Naive thymus-derived CD4-positive, alpha-beta T cell (primary cell): ENCODE measurements at regions not wholly inside any gene's neighbourhood (a gene's known extent, or its start where the extent isn't known, plus 50 kb on each side); places are given as distances from the start of the nearest gene placed in this dataset.

ENCODE experiments used
- ATAC-seq: fragments of 150-1000 bp; cut with Tn5 transposase; 2 replicates; pipeline ENCODE4 v1.10.0; 2021; ENCODE audit warnings: mild to moderate bottlenecking, moderate library complexity
- CTCF ChIA-PET: fragments of 350-600 bp; sonication (Branson Sonifier 250); formaldehyde crosslinking; loops from one replicate; lab custom pipeline; 2021; ENCODE audit warnings: antibody characterized with exemption; lab: Charles Lee
- POLR2A ChIA-PET: fragments of 350-600 bp; sonication (Branson Sonifier 250); formaldehyde crosslinking; loops from one replicate; lab custom pipeline; 2021; ENCODE audit warnings: antibody characterized with exemption, inconsistent platforms; lab: Charles Lee
- DNase-seq, 9 donors: peaks; one replicate each; pipeline versions ENCODE4 v3.0.0 to v3.0.0-alpha.2; 2020 to 2022; ENCODE audit warnings: mixed read lengths in 1 of 9
- H3K27ac ChIP-seq: one replicate; pipeline ENCODE4 v1.7.0; 2013; ENCODE audit warnings: mild to moderate bottlenecking, low read depth, low read length, moderate library complexity
- H3K27me3 ChIP-seq, 2 donors: one replicate each; pipeline ENCODE4 v1.7.0; 2013; ENCODE audit warnings: low read length in 2 of 2, mild to moderate bottlenecking in 2 of 2, moderate library complexity in 2 of 2; ENCODE audit not compliant: control insufficient read depth in 2 of 2, insufficient read depth in 2 of 2
- H3K36me3 ChIP-seq, 3 experiments: 1 replicate in 2 of 3; 2 replicates in 1 of 3; pipeline ENCODE4 v1.7.0; 2013; ENCODE audit warnings: low read length in 3 of 3, mild to moderate bottlenecking in 3 of 3, moderate library complexity in 1 of 3; ENCODE audit not compliant: insufficient read depth in 3 of 3, control insufficient read depth in 2 of 3
- H3K4me1 ChIP-seq, 2 donors: one replicate each; pipeline ENCODE4 v1.7.0; 2013; ENCODE audit warnings: low read length in 2 of 2, mild to moderate bottlenecking in 2 of 2, moderate library complexity in 1 of 2; ENCODE audit not compliant: control insufficient read depth in 2 of 2, insufficient read depth in 2 of 2
- H3K4me3 ChIP-seq: 2 replicates; pipeline ENCODE4 v1.7.0; 2013; ENCODE audit warnings: mild to moderate bottlenecking, low read length
- H3K9me3 ChIP-seq, 3 experiments: 1 replicate in 2 of 3; 2 replicates in 1 of 3; pipeline ENCODE4 v1.7.0; 2013; ENCODE audit warnings: low read length in 3 of 3; ENCODE audit not compliant: control insufficient read depth in 2 of 3
- H3K27ac Mint-ChIP-seq, 9 donors: one replicate each; pipeline ENCODE4 v1.8.0; 2020 to 2022; ENCODE audit warnings: mixed read lengths in 9 of 9, mild to moderate bottlenecking in 8 of 9, moderate library complexity in 5 of 9, inconsistent platforms in 2 of 9
- H3K27me3 Mint-ChIP-seq, 5 donors: one replicate each; pipeline ENCODE4 v1.8.0; 2021 to 2022; ENCODE audit warnings: mixed read lengths in 5 of 5, mild to moderate bottlenecking in 1 of 5
- H3K36me3 Mint-ChIP-seq, 5 donors: one replicate each; pipeline ENCODE4 v1.8.0; 2020 to 2022; ENCODE audit warnings: mixed read lengths in 5 of 5, mild to moderate bottlenecking in 3 of 5, inconsistent platforms in 1 of 5
- H3K4me1 Mint-ChIP-seq, 7 donors: one replicate each; pipeline ENCODE4 v1.8.0; 2020 to 2022; ENCODE audit warnings: mixed read lengths in 7 of 7, mild to moderate bottlenecking in 3 of 7, inconsistent platforms in 1 of 7
- H3K4me3 Mint-ChIP-seq, 10 donors: one replicate each; pipeline ENCODE4 v1.8.0; 2020 to 2022; ENCODE audit warnings: mild to moderate bottlenecking in 10 of 10, mixed read lengths in 10 of 10, moderate library complexity in 6 of 10, inconsistent platforms in 2 of 10
- H3K9me3 Mint-ChIP-seq, 11 donors: one replicate each; pipeline ENCODE4 v1.8.0; 2020 to 2022; ENCODE audit warnings: mixed read lengths in 11 of 11, mild to moderate bottlenecking in 4 of 11, inconsistent platforms in 1 of 11, moderate library complexity in 1 of 11
- intact Hi-C, 2 donors: fragments of 100-400 bp; cut with micrococcal nuclease; formaldehyde crosslinking; loops; one replicate each; pipeline ENCODE4 v1.15.1; 2023

DNA sequence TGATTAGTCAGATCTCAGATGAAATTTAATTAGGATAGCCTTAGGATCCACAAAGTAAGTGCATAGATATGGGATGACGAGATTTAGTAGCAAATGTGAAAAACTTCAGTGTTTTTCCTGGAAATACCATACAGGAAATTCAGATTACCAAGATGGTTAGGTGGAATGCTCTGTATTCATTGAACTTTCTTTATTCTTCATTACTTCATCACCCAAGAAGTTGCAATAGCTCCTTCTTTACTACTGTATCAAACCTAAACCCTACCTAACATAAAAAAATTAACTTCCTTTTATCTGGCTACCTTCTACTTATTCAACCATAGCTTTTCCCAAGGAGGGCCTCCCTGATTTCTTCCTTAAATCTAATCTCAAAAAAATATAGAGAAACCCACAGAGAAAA, 100.4 kb downstream of the TTC6 start:
- peaks cover 0 to 30% (median 10%) of the 10 kb centered on the region in 11 donors for H3K9me3 Mint-ChIP-seq
- H3K27me3 Mint-ChIP-seq = no peaks in the 10 kb centered on the region
- Histone ChIP-seq H3K27ac (no peak overlapping the region), H3K4me1 (no peaks in the 10 kb centered on the region), H3K36me3 (no peaks in the 10 kb centered on the region), H3K27me3 (no peaks in the 10 kb centered on the region), H3K9me3 (no peaks in the 10 kb centered on the region), H3K4me3 (no peak overlapping the region)
- H3K4me1 Mint-ChIP-seq = no peaks in the 10 kb centered on the region
- DNase-seq (no peak), ATAC-seq (no peak)
- H3K27ac Mint-ChIP-seq = no peak overlapping the region
- no peak overlapping the region for H3K4me3 Mint-ChIP-seq
- intact Hi-C loops = no loop called here
- POLR2A ChIA-PET = no interaction called here
- no peaks in the 10 kb centered on the region for H3K36me3 Mint-ChIP-seq
- CTCF ChIA-PET = no interaction called here

DNA sequence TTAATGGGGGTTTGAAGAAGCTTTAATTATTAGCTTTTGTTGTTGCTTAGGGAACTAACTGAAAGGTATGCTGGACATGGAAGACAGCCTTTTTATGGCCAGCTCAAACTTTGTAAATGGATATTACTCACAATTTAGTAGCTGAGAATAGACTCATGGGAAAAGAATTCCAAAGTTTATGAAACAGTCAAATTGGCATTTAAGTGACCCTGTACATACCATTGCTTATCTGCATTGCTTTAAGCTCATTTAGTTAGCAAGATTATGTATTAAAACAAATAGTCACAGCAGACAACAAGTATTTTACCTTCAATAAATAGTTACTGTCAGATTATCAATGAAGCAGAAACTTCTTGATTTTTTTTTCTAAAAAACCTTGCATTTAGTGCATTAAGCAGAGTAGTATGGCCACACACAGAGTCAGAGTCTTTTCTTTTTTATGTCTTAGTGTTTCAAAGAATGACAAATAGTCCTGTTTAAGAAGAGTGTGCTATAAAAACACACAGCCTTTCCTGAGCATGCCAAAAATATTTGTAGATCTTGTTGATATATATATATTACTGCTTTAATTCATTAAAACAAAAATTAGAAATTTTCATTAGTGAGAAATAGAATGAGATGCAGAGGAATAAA, 102.2 kb downstream of the TTC6 start:
- DNase-seq (no peak), ATAC-seq (no peak)
- Histone ChIP-seq H3K4me1 (no peaks in the 10 kb centered on the region), H3K27ac (no peak overlapping the region), H3K36me3 (no peaks in the 10 kb centered on the region), H3K9me3 (no peaks in the 10 kb centered on the region), H3K27me3 (no peaks in the 10 kb centered on the region), H3K4me3 (no peak overlapping the region)
- Mint-ChIP-seq H3K9me3 (peaks cover 0 to 19% (median 6%) of the 10 kb centered on the region in 11 donors), H3K4me1 (no peaks in the 10 kb centered on the region), H3K36me3 (no peaks in the 10 kb centered on the region), H3K27me3 (no peaks in the 10 kb centered on the region), H3K4me3 (no peak overlapping the region), H3K27ac (no peak overlapping the region)
- ChIA-PET CTCF (no interaction called here), POLR2A (no interaction called here)
- intact Hi-C loops = no loop called here

DNA sequence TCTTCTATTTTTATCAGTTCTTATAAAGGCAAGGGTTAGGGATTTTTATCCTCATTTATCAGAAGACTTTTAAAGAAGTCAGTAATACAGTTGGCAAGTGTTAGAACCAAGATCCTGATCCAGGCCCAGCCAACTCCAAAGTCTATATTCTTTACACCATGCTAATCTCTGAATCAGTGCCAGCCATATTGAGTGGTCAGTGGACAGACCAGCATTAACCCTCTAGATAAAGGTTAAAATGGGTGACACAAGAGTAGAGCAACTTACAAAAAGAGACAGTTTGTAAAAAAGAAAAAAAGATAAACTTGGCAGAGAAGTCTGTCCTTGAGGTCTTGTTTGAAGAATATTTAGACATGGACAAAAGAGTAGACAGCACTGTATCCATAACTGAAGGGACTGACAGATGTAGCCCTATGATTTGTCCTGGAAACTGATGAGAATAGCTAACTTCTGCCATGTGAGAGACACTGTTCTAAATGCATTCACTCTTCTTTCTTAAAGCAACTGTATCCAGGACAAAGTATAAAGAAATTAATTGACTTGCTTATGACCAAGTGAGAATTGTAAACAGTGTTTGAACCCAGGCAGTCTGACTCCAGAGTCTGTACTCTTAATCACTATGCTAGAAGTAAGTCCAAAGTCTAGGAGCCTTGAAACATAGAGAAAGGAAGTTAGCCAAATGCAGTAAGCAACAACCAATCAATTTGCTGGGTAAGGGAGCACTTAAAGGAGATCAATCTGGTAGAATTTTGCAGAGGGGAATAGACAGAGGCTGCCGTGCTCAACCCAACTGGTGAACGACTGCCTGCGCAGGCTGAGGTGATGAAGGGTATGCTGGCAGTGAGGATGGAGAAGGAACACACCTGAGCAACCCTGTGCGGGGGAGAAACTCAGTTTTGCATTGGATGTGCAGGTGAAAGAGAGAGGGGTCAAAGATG, 103.7 kb downstream of the TTC6 start:
- Histone ChIP-seq H3K4me1 (no peaks in the 10 kb centered on the region), H3K27me3 (no peaks in the 10 kb centered on the region), H3K36me3 (no peaks in the 10 kb centered on the region), H3K9me3 (no peaks in the 10 kb centered on the region), H3K27ac (no peak overlapping the region), H3K4me3 (no peak overlapping the region)
- Mint-ChIP-seq H3K4me1 (no peaks in the 10 kb centered on the region), H3K27me3 (no peaks in the 10 kb centered on the region), H3K4me3 (no peak overlapping the region), H3K9me3 (peaks cover 0 to 11% (median 2%) of the 10 kb centered on the region in 11 donors), H3K36me3 (no peaks in the 10 kb centered on the region), H3K27ac (no peak overlapping the region)
- DNase-seq (no peak), ATAC-seq (no peak)
- intact Hi-C loops = no loop called here
- ChIA-PET CTCF (no interaction called here), POLR2A (no interaction called here)

DNA sequence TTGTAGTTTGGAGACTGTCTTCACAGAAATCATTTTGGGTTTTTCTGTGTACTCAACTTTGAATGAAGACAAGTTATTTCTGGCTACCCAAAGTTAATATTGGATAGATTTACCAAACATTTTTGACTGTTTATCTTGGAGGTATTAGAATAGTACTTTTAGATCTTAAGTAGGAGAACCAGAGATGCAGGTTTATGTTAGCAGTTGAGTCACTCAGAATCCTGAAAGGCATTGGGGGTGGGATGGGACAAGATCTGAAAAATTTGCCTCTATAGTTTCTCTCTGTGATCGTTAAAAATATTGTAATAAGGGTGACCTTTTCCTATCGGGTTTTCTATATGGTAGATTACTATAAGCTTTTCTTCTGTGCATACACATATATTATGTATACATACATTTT, 112.3 kb downstream of the TTC6 start:
- intact Hi-C loops = loop anchor here in 1 of 2 donors (5.0 kb wide), 1 partner anchor 1160 kb away; no protein-coding TSS in a partner anchor
- no peaks in the 10 kb centered on the region for H3K36me3 ChIP-seq
- H3K27me3 ChIP-seq = no peaks in the 10 kb centered on the region
- Mint-ChIP-seq H3K27me3 (peaks cover 0 to 9% (median 4%) of the 10 kb centered on the region in 5 donors), H3K27ac (no peak overlapping the region), H3K4me1 (no peaks in the 10 kb centered on the region), H3K9me3 (peaks cover 0 to 5% (median 0%) of the 10 kb centered on the region in 11 donors), H3K4me3 (no peak overlapping the region), H3K36me3 (no peaks in the 10 kb centered on the region)
- H3K27ac ChIP-seq = no peak overlapping the region
- no peaks in the 10 kb centered on the region for H3K4me1 ChIP-seq
- POLR2A ChIA-PET = no interaction called here
- no peak overlapping the region for H3K4me3 ChIP-seq
- no peaks in the 10 kb centered on the region for H3K9me3 ChIP-seq
- ATAC-seq (no peak), DNase-seq (no peak)
- CTCF ChIA-PET = interaction anchor here (0.6 kb wide), 1 partner anchor 20 kb away, joined by 3 read pairs; no protein-coding TSS in a partner anchor

DNA sequence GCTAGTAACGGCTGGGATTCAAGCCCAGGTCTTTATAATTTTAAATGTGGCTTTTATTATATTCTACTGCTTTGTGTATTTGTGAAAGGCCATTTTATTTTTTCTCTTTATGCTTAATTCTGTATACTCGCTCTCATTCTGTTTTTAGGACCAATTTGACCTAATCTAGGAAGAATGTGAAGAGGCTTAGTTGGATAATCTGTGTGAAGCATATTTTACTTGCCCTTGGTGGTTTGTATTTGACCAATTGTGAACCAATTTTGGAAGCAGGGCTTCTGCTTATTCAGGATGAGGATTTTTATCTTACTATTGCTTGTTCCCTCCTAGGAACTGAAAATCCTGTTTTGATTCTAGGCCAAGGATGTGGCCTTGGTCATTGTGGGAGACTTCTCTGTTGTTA, 113.1 kb downstream of the TTC6 start:
- Histone ChIP-seq H3K27me3 (no peaks in the 10 kb centered on the region), H3K4me1 (no peaks in the 10 kb centered on the region), H3K4me3 (no peak overlapping the region), H3K27ac (no peak overlapping the region), H3K9me3 (no peaks in the 10 kb centered on the region), H3K36me3 (no peaks in the 10 kb centered on the region)
- no peak for ATAC-seq
- Mint-ChIP-seq H3K4me1 (no peaks in the 10 kb centered on the region), H3K4me3 (no peak overlapping the region), H3K27me3 (peaks cover 0 to 9% (median 4%) of the 10 kb centered on the region in 5 donors), H3K9me3 (peaks cover 0 to 6% (median 0%) of the 10 kb centered on the region in 11 donors), H3K36me3 (no peaks in the 10 kb centered on the region), H3K27ac (no peak overlapping the region)
- intact Hi-C loops = loop anchor here in 1 of 2 donors (5.0 kb wide), 1 partner anchor 1159 kb away; no protein-coding TSS in a partner anchor
- ChIA-PET CTCF (no interaction called here), POLR2A (no interaction called here)
- no peak for DNase-seq

DNA sequence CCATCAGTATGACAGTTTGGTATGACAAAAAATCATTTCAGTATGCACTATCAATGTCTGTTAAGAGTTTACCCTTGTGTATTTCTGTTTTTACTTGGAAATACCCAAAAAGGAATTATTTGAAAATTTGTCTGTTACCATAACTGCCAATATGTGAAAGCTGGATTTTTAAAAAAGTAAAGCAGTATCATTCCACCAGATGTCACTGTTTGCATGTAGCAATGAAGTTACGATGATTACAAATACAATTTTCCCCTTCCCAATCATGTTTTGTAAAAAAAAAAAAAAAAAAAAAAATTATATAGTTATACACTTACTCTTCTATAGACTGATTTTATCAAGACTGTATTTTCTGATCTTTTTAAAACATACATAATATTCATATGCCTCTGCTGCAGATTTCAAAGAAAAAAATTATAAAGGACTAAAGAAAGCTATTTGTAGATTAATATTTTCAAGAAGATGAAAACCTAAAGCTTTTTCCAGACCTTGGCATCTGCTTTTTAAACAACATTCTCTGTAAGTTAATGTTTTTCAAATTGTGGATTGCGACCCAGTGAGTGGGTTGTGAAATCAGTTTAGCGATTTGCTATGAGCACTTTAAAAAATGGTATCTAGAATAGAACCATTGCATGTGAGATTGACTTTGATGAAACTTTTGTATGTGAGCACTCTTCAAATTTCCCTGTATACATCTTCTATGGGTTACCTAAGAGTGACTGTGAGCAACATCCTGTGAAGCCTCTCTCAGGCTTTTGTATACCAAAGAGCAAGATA, 114.2 kb downstream of the TTC6 start:
- no peaks in the 10 kb centered on the region for H3K27me3 ChIP-seq
- no peaks in the 10 kb centered on the region for H3K36me3 ChIP-seq
- no peak for DNase-seq
- no peak overlapping the region for H3K4me3 ChIP-seq
- no peak overlapping the region for H3K27ac ChIP-seq
- no peak for ATAC-seq
- Mint-ChIP-seq H3K4me1 (no peaks in the 10 kb centered on the region), H3K36me3 (no peaks in the 10 kb centered on the region), H3K9me3 (peaks cover 0 to 6% (median 0%) of the 10 kb centered on the region in 11 donors), H3K4me3 (no peak overlapping the region), H3K27ac (no peak overlapping the region), H3K27me3 (peaks cover 0 to 9% (median 4%) of the 10 kb centered on the region in 5 donors)
- ChIA-PET CTCF (no interaction called here), POLR2A (no interaction called here)
- no peaks in the 10 kb centered on the region for H3K4me1 ChIP-seq
- H3K9me3 ChIP-seq = no peaks in the 10 kb centered on the region
- intact Hi-C loops = loop anchor here (5.0 kb wide), 2 partner anchors 163 to 1158 kb away; no protein-coding TSS in a partner anchor
